Activated CD8-positive, alpha-beta memory T cell treated with anti-CD3 and anti-CD28 coated beads for 24 hours (primary cell): ENCODE measurements at regions not wholly inside any gene's neighbourhood (a gene's known extent, or its start where the extent isn't known, plus 50 kb on each side); places are given as distances from the start of the nearest gene placed in this dataset.
"Not testable (repeated sequence)": the region's sequence is repeated elsewhere in the genome, so short reads cannot be mapped to it uniquely, and the experiment has no call there.

Source experiments
- DNase-seq: peaks from one replicate; pipeline ENCODE4 v3.0.0-alpha.2; 2020

GRCh38 chr21:28877318-28877884 is 115.3 kb downstream of the LTN1 start:
- no peak for DNase-seq

- DNase-seq: no peak
Measured at GRCh38 chr21:28875078-28875477, 117.6 kb downstream of the LTN1 start.

DNA sequence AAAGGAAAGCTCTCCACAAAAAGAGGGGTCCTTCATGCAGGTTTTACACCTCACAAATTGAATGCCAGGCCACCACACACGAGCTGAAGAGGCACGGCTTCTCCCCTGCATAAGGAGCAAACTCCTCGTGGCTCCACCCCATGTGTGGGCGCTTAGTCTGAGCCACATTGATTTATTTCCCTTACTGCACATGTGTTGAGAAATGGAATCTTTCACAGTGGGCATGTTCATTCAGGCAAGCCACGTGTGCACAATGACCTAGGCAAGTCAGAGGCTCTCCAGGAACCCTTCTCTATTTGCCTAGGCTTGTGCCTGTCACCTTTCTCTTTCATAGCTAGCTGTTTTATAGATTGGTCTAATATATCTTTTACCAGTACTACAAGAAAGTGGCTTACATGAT is 120.5 kb downstream of the LTN1 start:
- DNase-seq: no peak

- no peak for DNase-seq
Measured at GRCh38 chr21:28871388-28872010, 121.2 kb downstream of the LTN1 start.

DNA sequence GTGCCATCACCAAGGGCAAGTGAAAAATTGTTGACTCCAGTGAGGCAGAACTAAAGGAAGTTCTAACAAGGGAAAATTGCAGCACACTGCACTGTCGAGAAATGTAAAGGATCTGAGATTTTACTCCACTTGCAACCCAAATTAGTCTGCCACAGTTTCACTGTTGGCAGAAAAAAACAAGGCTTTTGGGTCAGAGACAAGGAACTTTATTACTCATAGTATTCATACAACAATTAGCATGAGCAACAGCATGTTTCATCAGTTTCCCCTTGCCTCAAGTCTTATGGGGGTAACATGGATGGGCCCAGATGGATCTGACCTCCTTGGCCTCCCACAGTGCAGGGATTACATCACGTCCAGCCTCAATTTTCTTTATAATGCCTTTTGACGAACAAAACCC is 125.3 kb downstream of the LTN1 start:
- DNase-seq: no peak

GRCh38 chr21:28865488-28866186 is 127.0 kb downstream of the LTN1 start:
- no peak for DNase-seq

DNA sequence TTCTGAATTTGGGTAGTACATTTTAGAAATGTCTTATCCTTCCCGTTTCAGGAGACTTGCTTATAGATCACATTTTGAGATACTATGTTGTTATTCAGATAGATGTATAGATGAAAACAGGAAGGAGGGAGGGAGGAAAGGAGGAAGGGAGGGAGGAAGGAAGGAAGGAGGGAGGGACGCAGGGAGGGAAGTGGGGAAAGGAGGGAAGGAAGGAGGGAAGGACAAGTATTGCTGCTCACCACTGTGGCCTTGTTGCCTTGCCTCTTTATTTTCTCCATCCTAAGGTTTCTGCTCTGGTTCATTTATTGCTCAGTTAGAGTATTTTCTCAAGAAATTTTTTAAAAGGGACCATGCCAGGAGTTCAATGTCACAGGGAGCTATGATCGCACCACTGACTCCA is 134.3 kb downstream of the LTN1 start:
- DNase-seq: no peak

DNA sequence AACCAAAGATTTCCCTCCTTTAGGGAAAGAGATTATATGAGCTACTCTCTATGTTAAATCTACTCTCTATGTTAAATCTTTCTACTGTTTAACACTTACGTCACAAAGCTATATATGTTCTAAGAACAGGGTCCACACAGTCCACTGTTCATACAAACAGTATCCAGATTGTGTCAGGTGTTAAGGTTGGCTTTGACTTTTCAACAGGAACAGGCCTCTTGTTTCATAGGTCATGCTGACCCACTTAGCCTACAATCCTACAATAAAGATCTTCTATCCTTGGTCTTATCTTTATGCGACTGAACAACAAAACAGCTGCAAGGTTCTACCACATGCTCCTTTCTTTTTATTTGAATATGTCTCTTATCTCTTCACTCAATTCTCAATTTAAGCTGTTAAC is 134.9 kb downstream of the LTN1 start:
- no peak for DNase-seq

DNA sequence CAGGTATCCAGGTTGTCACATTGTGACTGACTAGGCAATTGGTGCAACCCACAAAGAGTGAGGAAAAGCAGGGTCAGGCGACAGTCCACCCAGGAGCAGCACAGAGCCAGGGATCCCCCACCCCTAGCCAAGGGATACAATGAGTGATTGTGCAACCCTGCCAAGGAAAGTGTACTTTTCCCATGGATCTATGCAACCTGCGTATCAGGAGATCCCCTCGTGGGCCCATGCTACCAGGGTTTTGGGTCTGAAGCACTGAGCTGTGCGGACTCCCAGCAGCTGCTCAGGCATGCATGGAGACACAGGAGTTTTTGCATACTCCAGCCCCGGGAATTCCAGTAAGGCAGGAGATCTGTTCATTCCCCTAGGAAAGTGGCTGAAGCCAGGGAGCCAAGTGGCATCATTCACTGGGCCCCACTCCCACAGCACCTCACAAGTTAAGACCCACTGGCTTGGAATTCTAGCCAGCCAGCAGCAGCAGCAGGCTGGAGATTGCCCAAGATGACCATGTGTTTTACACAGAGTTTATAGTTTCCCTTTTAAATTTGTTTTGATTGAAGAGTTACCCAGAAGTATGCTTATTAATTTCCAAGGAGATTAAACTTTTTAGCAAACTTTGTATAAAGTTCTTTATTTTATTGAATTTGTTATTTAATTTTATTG is 136.0 kb downstream of the LTN1 start:
- DNase-seq: no peak

DNA sequence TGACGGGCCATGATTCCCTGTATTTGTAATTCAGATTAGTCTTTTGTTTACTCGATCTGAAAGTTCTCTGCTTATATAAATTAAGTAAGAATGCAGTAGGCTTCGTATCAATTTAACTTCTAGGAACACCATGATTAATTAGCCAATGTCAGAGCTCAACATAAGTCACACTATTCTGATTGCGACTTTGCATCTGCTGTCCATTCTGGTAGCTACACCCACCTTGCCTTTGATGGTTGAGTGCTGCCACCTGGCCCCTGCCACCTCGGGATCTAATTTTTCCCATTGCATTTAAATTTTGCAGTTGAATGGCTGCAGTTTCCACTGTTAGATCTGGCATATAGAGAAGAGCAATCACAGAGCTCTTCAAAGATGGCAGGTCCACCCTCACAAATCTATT is 140.0 kb downstream of the LTN1 start:
- DNase-seq: no peak

DNA sequence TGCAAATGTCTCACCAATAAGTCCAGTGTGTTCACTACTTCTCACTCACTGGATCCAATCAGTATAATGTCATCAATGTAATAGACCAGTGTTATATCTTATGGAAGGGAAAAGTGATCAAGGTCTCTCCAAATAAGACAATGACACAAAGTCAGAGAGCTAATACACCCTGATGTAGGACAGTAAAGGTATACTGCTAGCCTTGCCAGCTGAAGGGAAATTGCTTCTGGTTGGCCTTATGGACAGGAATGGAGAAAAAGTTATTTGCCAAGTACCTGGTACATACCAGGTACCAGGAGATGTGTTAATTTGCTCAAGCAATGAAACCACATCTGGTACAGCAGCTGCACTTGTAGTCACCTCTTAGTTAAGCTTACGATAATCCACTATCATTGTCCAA is 141.0 kb downstream of the LTN1 start:
- no peak for DNase-seq

DNA sequence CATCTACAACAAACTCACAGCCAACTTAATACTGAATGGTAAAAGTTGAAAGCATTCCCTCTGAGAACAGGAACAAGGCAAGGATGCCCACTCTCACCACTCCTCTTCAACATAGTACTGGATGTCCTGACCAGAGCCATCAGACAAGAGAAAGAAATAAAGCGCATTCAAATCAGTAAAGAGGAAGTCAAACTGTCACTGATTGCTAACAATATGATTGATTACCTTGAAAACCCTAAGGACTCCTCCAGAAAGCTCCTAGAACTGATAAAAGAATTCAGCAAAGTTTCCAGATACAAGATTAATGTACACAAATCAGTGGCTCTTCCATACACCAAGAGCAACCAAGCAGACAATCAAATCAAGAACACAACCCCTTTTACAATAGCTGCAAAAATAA is 153.4 kb downstream of the LTN1 start:
- not testable (repeated sequence) for DNase-seq

- not testable (repeated sequence) for DNase-seq
Measured at GRCh38 chr21:28837426-28837825, 155.3 kb downstream of the LTN1 start.

DNA sequence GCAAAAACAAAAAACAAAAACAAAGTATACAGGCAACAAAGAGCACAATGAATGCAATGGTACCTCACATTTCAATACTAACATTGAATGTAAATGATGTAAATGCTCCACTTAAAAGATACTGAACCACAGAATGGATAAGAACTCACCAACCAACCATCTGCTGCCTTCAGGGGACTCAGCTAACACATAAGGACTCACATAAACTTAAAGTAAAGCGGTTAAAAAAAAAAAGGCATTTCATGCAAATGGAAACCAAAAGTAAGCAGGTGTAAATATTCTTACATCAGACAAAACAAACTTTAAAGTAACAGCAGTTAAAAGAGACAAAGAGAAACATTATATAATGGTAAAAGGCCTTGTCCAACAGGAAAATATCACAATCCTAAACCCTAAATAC is 156.1 kb downstream of the LTN1 start:
- not testable (repeated sequence) for DNase-seq

DNA sequence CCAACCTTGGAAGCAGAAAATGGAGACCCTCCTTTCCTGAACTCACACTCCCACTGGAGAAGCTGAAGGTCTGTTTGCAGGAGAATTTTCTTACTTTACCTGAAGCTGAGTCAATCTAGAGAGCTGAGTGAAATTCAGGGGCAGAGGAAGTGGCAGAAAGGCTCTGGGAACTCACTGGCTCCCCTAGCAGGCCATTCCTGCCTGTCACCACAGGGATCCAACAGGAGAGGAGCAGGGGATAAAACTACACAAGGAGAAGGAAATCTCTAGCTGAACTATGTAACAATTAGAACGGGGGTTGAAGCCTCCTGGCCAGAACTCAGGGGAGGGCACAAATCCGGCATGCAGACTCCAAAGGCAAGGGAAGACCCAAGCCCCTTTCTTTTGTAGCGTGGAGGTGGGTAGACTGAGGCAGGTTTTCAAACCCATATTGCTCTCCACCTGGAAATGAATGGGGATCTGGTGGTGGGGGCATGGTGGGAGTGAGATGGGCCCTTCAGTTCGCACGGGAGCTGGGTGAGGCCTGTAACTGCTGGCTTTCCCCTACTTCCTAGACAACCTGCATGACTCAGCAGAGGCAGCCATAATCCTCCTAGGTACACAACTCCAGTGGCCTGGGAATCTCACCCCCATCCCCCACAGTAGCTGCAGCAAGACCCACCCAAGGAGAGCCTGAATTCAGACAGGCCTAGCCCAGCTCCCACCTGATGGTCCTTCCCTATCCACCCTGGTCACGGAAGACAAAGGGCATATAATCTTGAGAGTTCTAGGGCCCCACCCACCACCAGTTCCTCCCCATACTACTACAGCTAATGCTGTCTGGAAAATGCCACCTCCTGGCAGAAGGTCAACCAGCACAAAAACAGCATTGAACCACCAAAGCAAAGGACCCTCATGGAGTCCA is 158.1 kb downstream of the LTN1 start:
- DNase-seq: no peak

- no peak for DNase-seq
Measured at GRCh38 chr21:28833609-28834008, 159.1 kb downstream of the LTN1 start.

- no peak for DNase-seq
Measured at GRCh38 chr21:28833182-28833581, 159.5 kb downstream of the LTN1 start.

DNA sequence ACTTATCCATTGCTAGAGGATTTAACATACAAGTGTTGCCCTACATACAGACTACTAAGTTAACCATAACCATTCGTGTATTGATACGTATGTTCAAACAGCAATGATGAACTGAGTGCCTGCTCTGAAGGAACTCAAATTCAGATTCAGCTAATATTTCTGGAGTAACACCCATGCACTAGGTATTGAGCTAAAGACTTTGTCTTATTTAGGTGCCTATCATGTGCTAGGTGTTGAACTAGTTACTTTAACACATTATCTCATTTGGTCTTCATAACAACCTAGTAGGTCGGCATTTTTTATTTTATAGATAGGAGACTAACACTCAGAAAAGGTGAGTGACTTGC is 160.0 kb downstream of the LTN1 start:
- no peak for DNase-seq

- no peak for DNase-seq
Measured at GRCh38 chr21:28832013-28832714, 160.5 kb downstream of the LTN1 start.

DNA sequence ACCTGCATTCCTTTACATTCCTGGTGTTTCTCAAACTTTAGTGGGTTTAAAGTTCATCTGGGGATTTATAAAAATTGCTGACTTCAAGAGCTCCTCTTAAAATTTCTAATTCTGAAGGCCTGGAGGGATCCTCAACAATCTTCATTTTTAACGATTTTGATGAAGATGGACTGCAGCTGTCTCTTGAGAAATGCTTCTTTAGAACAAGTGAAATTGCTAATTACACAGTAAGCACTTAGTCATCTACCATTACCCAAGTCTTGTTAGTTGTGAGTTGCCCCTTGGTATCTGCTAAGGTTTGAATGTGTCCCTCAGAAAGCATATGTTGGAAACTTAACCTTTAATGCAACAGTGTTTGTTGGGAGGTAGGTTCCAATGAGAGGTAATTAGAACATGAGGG is 163.7 kb downstream of the LTN1 start:
- DNase-seq: no peak

GRCh38 chr21:28828021-28828420 is 164.7 kb downstream of the LTN1 start:
- no peak for DNase-seq

DNA sequence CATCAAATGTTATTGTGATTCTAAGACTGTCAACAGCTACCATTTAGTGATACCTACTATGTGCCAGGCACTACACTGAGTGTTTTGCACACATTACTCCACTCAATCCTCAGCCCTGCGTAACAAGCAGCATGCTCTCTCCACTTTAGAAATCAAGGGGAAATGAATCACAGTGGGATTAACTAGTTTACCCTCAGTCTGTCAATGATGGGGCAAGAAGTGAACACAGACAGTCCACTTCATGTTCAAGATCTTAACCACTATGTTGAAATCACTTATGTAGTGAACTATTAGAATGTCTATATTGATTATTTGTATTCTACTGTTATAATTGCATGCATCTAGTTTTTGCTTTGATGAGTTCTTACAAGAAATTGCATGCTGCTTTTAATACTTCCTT is 165.3 kb downstream of the LTN1 start:
- DNase-seq: no peak
